GM21619 (cell line): ENCODE measurements at regions not wholly inside any gene's neighbourhood (a gene's known extent, or its start where the extent isn't known, plus 50 kb on each side); places are given as distances from the start of the nearest gene placed in this dataset.

ENCODE experiments used
- ATAC-seq: cut with Tn5 transposase; IDR thresholded peaks from one replicate; pipeline ENCODE4 v1.9.1; 2021; ENCODE audit not compliant: unreplicated experiment

GRCh38 chr11:127568891-127569290 is 568.3 kb upstream of the KIRREL3 start:
- no peak for ATAC-seq

GRCh38 chr11:127567237-127567932 is 566.8 kb upstream of the KIRREL3 start:
- no peak for ATAC-seq

- ATAC-seq = no peak
These were observed 564.2 kb upstream of the KIRREL3 start for GRCh38 chr11:127564810-127565209.

- no peak for ATAC-seq
These were observed 559.4 kb upstream of the KIRREL3 start for GRCh38 chr11:127559978-127560377.

GRCh38 chr11:127552446-127552845 is 551.9 kb upstream of the KIRREL3 start:
- no peak for ATAC-seq

GRCh38 chr11:127531167-127531566 is 530.6 kb upstream of the KIRREL3 start:
- no peak for ATAC-seq

GRCh38 chr11:127528297-127528696 is 527.7 kb upstream of the KIRREL3 start:
- no peak for ATAC-seq

- no peak for ATAC-seq
These were observed 524.0 kb upstream of the KIRREL3 start for GRCh38 chr11:127524618-127525017.

GRCh38 chr11:127521413-127521812 is 520.8 kb upstream of the KIRREL3 start:
- ATAC-seq = no peak

- no peak for ATAC-seq
These were observed 507.3 kb upstream of the KIRREL3 start for GRCh38 chr11:127507851-127508250.

GRCh38 chr11:127506647-127507046 is 506.1 kb upstream of the KIRREL3 start:
- no peak for ATAC-seq

- ATAC-seq = no peak
These were observed 505.6 kb upstream of the KIRREL3 start for GRCh38 chr11:127506126-127506525.

GRCh38 chr11:127496165-127496564 is 495.6 kb upstream of the KIRREL3 start:
- ATAC-seq = no peak

- ATAC-seq = peak; percentile 47
These were observed 492.9 kb upstream of the KIRREL3 start for GRCh38 chr11:127493330-127494022.

- ATAC-seq = no peak
These were observed 491.5 kb upstream of the KIRREL3 start for GRCh38 chr11:127492029-127492428.

- ATAC-seq = no peak
These were observed 491.0 kb upstream of the KIRREL3 start for GRCh38 chr11:127491589-127491988.

- ATAC-seq = no peak
These were observed 490.3 kb upstream of the KIRREL3 start for GRCh38 chr11:127490896-127491295.

- ATAC-seq = no peak
These were observed 485.0 kb upstream of the KIRREL3 start for GRCh38 chr11:127485541-127485940.

- no peak for ATAC-seq
These were observed 480.8 kb upstream of the KIRREL3 start for GRCh38 chr11:127481391-127481790.

GRCh38 chr11:127478826-127479225 is 478.3 kb upstream of the KIRREL3 start:
- no peak for ATAC-seq

- no peak for ATAC-seq
These were observed 474.2 kb upstream of the KIRREL3 start for GRCh38 chr11:127474766-127475165.

- ATAC-seq = no peak
These were observed 471.9 kb upstream of the KIRREL3 start for GRCh38 chr11:127472505-127472904.

- no peak for ATAC-seq
These were observed 471.1 kb upstream of the KIRREL3 start for GRCh38 chr11:127471662-127472061.
